Endothelial cell of umbilical vein (primary cell): ENCODE measurements at regions not wholly inside any gene's neighbourhood (a gene's known extent, or its start where the extent isn't known, plus 50 kb on each side); places are given as distances from the start of the nearest gene placed in this dataset.

Source experiments
- BruUV-seq: library from RNA; stranded (reverse); fragments of 400-500 nt; replicated peaks from 2 replicates; lab custom pipeline; 2021; lab: Mats Ljungman, UMichigan
- CTCF ChIA-PET: fragments of 300-600, 350-600 bp; sonication (Branson Sonifier 250); formaldehyde crosslinking; loops from one replicate; lab custom pipeline; 2021; ENCODE audit warnings: antibody characterized with exemption, inconsistent platforms; lab: Charles Lee
- POLR2A ChIA-PET: fragments of 300-600, 350-600 bp; sonication (Branson Sonifier 250); formaldehyde crosslinking; loops from one replicate; lab custom pipeline; 2021; ENCODE audit warnings: antibody characterized with exemption, inconsistent platforms; lab: Charles Lee
- DNase-seq: peaks from one replicate; pipeline ENCODE4 v3.0.0-alpha.2; 2011; ENCODE audit warnings: low read depth, low spot score
- FAIRE-seq: peaks from 2 replicates; lab custom pipeline; 2011; peaks lifted over from hg19 to GRCh38; lab: Jason Lieb, UNC
- H2AFZ ChIP-seq: 2 replicates; pipeline ENCODE4 v1.6.0; 2012; ENCODE audit warnings: low read depth, low read length, control low read depth, inconsistent platforms
- H3K27ac ChIP-seq: 2 replicates; pipeline ENCODE4 v1.5.1; 2011; ENCODE audit warnings: low read depth, mild to moderate bottlenecking, control low read depth, low read length, moderate library complexity; ENCODE audit not compliant: insufficient read depth
- H3K27me3 ChIP-seq, 2 experiments: 2 replicates each; pipeline versions ENCODE4 v1.6.0 to v1.6.1; 2011; ENCODE audit warnings: low read length in 2 of 2, mixed read lengths in 1 of 2; ENCODE audit not compliant: control insufficient read depth in 2 of 2, insufficient read depth in 2 of 2
- H3K36me3 ChIP-seq, 2 experiments: 2 replicates in 1 of 2; 3 replicates in 1 of 2; pipeline ENCODE4 v1.5.1; 2011; ENCODE audit warnings: low read length in 2 of 2, mild to moderate bottlenecking in 1 of 2, moderate library complexity in 1 of 2; ENCODE audit not compliant: control insufficient read depth in 2 of 2, insufficient read depth in 2 of 2; ENCODE audit errors: extremely low read depth in 1 of 2
- H3K4me1 ChIP-seq: 3 replicates; pipeline ENCODE4 v1.5.1; 2011; ENCODE audit warnings: mild to moderate bottlenecking, low read length; ENCODE audit not compliant: control insufficient read depth, insufficient read depth; ENCODE audit errors: extremely low read depth
- H3K4me2 ChIP-seq: 2 replicates; pipeline ENCODE4 v1.6.1; 2011; ENCODE audit warnings: low read length, control low read depth, mixed read lengths; ENCODE audit not compliant: insufficient read depth
- H3K4me3 ChIP-seq, 3 experiments: fragments of 200-600 bp in 1 of 3; sonication (generic), shearing (Covaris generic) in 1 of 3; replicated peaks in 1 of 3; 2 replicates each; pipeline ENCODE4 v1.5.1; 2011 to 2016; ENCODE audit warnings: control low read depth in 3 of 3, low read length in 3 of 3, mild to moderate bottlenecking in 2 of 3, inconsistent platforms in 1 of 3, low read depth in 1 of 3, moderate library complexity in 1 of 3; ENCODE audit not compliant: insufficient read depth in 1 of 3
- H3K79me2 ChIP-seq: 2 replicates; pipeline ENCODE4 v1.6.0; 2012; ENCODE audit warnings: low read length, inconsistent platforms; ENCODE audit not compliant: control insufficient read depth, insufficient read depth
- H3K9ac ChIP-seq: replicated peaks from 2 replicates; pipeline ENCODE3; 2011; ENCODE audit warnings: low read length, control low read depth; ENCODE audit not compliant: insufficient read depth; ENCODE audit errors: extremely low read depth
- H3K9me1 ChIP-seq: replicated peaks from 3 replicates; pipeline ENCODE4 v1.6.0; 2011; ENCODE audit warnings: mild to moderate bottlenecking, low read length; ENCODE audit not compliant: control insufficient read depth, insufficient read depth; ENCODE audit errors: extremely low read depth
- H3K9me3 ChIP-seq: replicated peaks from 2 replicates; pipeline ENCODE4 v1.5.1; 2012; ENCODE audit warnings: low read length, inconsistent platforms; ENCODE audit not compliant: control insufficient read depth, insufficient read depth
- H4K20me1 ChIP-seq: replicated peaks from 2 replicates; pipeline ENCODE3; 2011; ENCODE audit warnings: mild to moderate bottlenecking, low read length; ENCODE audit not compliant: control insufficient read depth, insufficient read depth; ENCODE audit errors: extremely low read depth
- EZH2 ChIP-seq: IDR thresholded peaks from 2 replicates; pipeline ENCODE4 v1.6.1; 2012; ENCODE audit warnings: borderline replicate concordance, low read depth, mild to moderate bottlenecking, moderate library complexity, low read length, inconsistent platforms; ENCODE audit not compliant: severe bottlenecking
- FOS ChIP-seq: IDR thresholded peaks from 2 replicates; pipeline ENCODE4 v1.6.1; 2011; ENCODE audit warnings: mild to moderate bottlenecking, low read length, moderate library complexity, borderline replicate concordance; ENCODE audit not compliant: insufficient read depth
- GATA2 ChIP-seq: IDR thresholded peaks from 2 replicates; pipeline ENCODE4 v1.7.0; 2011; ENCODE audit warnings: low read depth, mild to moderate bottlenecking, moderate library complexity, mixed read lengths, low read length; ENCODE audit not compliant: insufficient read length, insufficient read depth
- JUN ChIP-seq: IDR thresholded peaks from 2 replicates; pipeline ENCODE4 v1.6.1; 2011; ENCODE audit warnings: borderline replicate concordance, low read depth; ENCODE audit not compliant: insufficient read length, insufficient read depth
- MYC ChIP-seq: IDR thresholded peaks from one replicate; pipeline ENCODE4 v1.6.1; 2011; ENCODE audit warnings: mild to moderate bottlenecking, low read depth, low read length
- POLR2A ChIP-seq: IDR thresholded peaks from 2 replicates; pipeline ENCODE4 v1.6.1; 2012; ENCODE audit warnings: low read depth, mild to moderate bottlenecking, control low read depth, low read length
- POLR2AphosphoS5 ChIP-seq: IDR thresholded peaks from 2 replicates; pipeline ENCODE4 v1.6.1; 2012; ENCODE audit warnings: low read depth, mild to moderate bottlenecking, control low read depth, low read length, moderate library complexity; ENCODE audit not compliant: insufficient read depth
- dilution Hi-C: fragments of 300-500 bp; cut with MboI; formaldehyde crosslinking; loops from one replicate; pipeline ENCODE4 v1.15.0; 2019; ENCODE audit warnings: low sequenced_read_pairs; ENCODE audit not compliant: extremely low pct_ligation_motif_present
- intact Hi-C: fragments of 100-400 bp; cut with micrococcal nuclease; formaldehyde crosslinking; loops from one replicate; pipeline ENCODE4 v1.10.0; 2022
- TF ChIP-seq, protein P1 (sequence below): IDR thresholded peaks from 2 replicates; pipeline ENCODE4 v1.6.1; 2011; ENCODE audit not compliant: insufficient read depth, insufficient read length
- TF ChIP-seq, protein P2 (sequence below), 2 donors: IDR thresholded peaks; 1 replicate in 1 of 2; 2 replicates in 1 of 2; pipeline ENCODE4 v1.5.1; 2011; ENCODE audit warnings: low read length in 2 of 2, mild to moderate bottlenecking in 2 of 2, moderate library complexity in 2 of 2, control low read depth in 1 of 2, inconsistent platforms in 1 of 2, low read depth in 1 of 2; ENCODE audit not compliant: insufficient read depth in 1 of 2; ENCODE audit errors: extremely low read depth in 1 of 2

GRCh38 chr10:65501259-65501658 is 1424.6 kb upstream of the LRRTM3 start:
- Histone ChIP-seq H3K9me3 (no peaks in the 10 kb centered on the region), H3K36me3 (no peaks in the 10 kb centered on the region), H3K27ac (no peak overlapping the region), H3K4me1 (no peaks in the 10 kb centered on the region), H2AFZ (no peak overlapping the region), H3K27me3 (no peaks in the 10 kb centered on the region), H3K4me3 (no peak overlapping the region), H3K79me2 (no peaks in the 10 kb centered on the region), H4K20me1 (no peaks in the 10 kb centered on the region), H3K4me2 (no peak overlapping the region), H3K9me1 (no peaks in the 10 kb centered on the region), H3K9ac (no peak overlapping the region)
- no TSS peak for BruUV-seq
- TF ChIP-seq POLR2A (no peak), FOS (no peak), GATA2 (no peak), POLR2AphosphoS5 (no peak), JUN (no peak), MYC (no peak), EZH2 (no peak)
- TF ChIP-seq, protein P1, sequence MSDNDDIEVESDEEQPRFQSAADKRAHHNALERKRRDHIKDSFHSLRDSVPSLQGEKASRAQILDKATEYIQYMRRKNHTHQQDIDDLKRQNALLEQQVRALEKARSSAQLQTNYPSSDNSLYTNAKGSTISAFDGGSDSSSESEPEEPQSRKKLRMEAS: no peak
- TF ChIP-seq, protein P2, sequence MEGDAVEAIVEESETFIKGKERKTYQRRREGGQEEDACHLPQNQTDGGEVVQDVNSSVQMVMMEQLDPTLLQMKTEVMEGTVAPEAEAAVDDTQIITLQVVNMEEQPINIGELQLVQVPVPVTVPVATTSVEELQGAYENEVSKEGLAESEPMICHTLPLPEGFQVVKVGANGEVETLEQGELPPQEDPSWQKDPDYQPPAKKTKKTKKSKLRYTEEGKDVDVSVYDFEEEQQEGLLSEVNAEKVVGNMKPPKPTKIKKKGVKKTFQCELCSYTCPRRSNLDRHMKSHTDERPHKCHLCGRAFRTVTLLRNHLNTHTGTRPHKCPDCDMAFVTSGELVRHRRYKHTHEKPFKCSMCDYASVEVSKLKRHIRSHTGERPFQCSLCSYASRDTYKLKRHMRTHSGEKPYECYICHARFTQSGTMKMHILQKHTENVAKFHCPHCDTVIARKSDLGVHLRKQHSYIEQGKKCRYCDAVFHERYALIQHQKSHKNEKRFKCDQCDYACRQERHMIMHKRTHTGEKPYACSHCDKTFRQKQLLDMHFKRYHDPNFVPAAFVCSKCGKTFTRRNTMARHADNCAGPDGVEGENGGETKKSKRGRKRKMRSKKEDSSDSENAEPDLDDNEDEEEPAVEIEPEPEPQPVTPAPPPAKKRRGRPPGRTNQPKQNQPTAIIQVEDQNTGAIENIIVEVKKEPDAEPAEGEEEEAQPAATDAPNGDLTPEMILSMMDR (IDR thresholded peaks at IDR 0.05; ENCODE audit: extremely low read depth in 1 of 2, insufficient read depth in 1 of 2, low read depth in 1 of 2, low read length in 2 of 2): no peak
- no peak for DNase-seq
- POLR2A ChIA-PET: no interaction called here
- no peak for FAIRE-seq
- CTCF ChIA-PET: interaction anchor here (1.5 kb wide), 1 partner anchor 10 kb away, joined by 4 read pairs; no protein-coding TSS in a partner anchor
- intact Hi-C loops (no loop called here), dilution Hi-C loops (no loop called here)
